GM12878 (cell line): ENCODE measurements at regions not wholly inside any gene's neighbourhood (a gene's known extent, or its start where the extent isn't known, plus 50 kb on each side); places are given as distances from the start of the nearest gene placed in this dataset.

Experiments
- ATAC-seq: fragments of 200-7000 bp; cut with Tn5 transposase; 3 replicates; pipeline ENCODE4 v1.9.1; 2020; ENCODE audit warnings: mild to moderate bottlenecking, moderate library complexity
- BruUV-seq: library from RNA; stranded (reverse); fragments of 400-500 nt; replicated peaks from 2 replicates; lab custom pipeline; 2021; lab: Mats Ljungman, UMichigan
- CTCF ChIA-PET: fragments of 300-600 bp; sonication (Branson Sonifier 250); formaldehyde crosslinking; extraction: SDS; loops from one replicate; lab custom pipeline; 2021; ENCODE audit warnings: inconsistent platforms; lab: Yijun Ruan, JAX
- POLR2A ChIA-PET: fragments of 350-600 bp; formaldehyde crosslinking; extraction: SDS; loops from one replicate; lab custom pipeline; 2021; ENCODE audit warnings: inconsistent platforms; lab: Charles Lee
- RAD21 ChIA-PET: fragments of 300-600 bp; sonication (Branson Sonifier 250); formaldehyde crosslinking; loops from one replicate; lab custom pipeline; 2023; ENCODE audit warnings: antibody characterized with exemption; ENCODE audit not compliant: unreplicated experiment; lab: Charles Lee
- SMC1A ChIA-PET: fragments of 300-600 bp; sonication (Branson Sonifier 250); formaldehyde crosslinking; loops from one replicate; lab custom pipeline; 2023; ENCODE audit not compliant: unreplicated experiment, uncharacterized antibody; lab: Charles Lee
- DNase-seq: peaks from one replicate; pipeline ENCODE4 v3.0.0-alpha.2; 2011; ENCODE audit warnings: low read depth, low spot score
- FAIRE-seq: peaks from 3 replicates; lab custom pipeline; 2011; peaks lifted over from hg19 to GRCh38; lab: Jason Lieb, UNC
- H2AFZ ChIP-seq: 2 replicates; pipeline ENCODE4 v1.6.0; 2011; ENCODE audit warnings: low read depth, low read length, control low read depth; ENCODE audit not compliant: control insufficient read depth
- H3K27ac ChIP-seq: 2 replicates; pipeline ENCODE4 v1.5.1; 2011; ENCODE audit warnings: control low read depth; ENCODE audit not compliant: control insufficient read depth, insufficient read depth
- H3K27me3 ChIP-seq, 2 experiments: replicated peaks in 1 of 2; 2 replicates each; pipeline versions ENCODE4 v1.6.0 to v1.6.1; 2011; ENCODE audit warnings: low read length in 1 of 2; ENCODE audit not compliant: control insufficient read depth in 2 of 2, insufficient read depth in 2 of 2
- H3K36me3 ChIP-seq, 2 experiments: 2 replicates each; pipeline ENCODE4 v1.5.1; 2011; ENCODE audit warnings: low read length in 1 of 2; ENCODE audit not compliant: control insufficient read depth in 2 of 2, insufficient read depth in 2 of 2
- H3K4me1 ChIP-seq: 2 replicates; pipeline ENCODE4 v1.6.1; 2011; ENCODE audit warnings: mild to moderate bottlenecking, low read length, moderate library complexity, mixed read lengths; ENCODE audit not compliant: control insufficient read depth, insufficient read depth
- H3K4me2 ChIP-seq: 2 replicates; pipeline ENCODE4 v1.6.0; 2011; ENCODE audit warnings: control low read depth; ENCODE audit not compliant: control insufficient read depth, insufficient read depth
- H3K4me3 ChIP-seq: fragments of 200-600 bp; sonication (generic); 2 replicates; pipeline ENCODE4 v1.5.1; 2016
- H3K79me2 ChIP-seq: 2 replicates; pipeline ENCODE4 v1.6.0; 2011; ENCODE audit warnings: low read length; ENCODE audit not compliant: control insufficient read depth, insufficient read depth
- H3K9ac ChIP-seq: 2 replicates; pipeline ENCODE4 v1.8.0; 2011; ENCODE audit warnings: low read length, control low read depth, mixed read lengths; ENCODE audit not compliant: control insufficient read depth, insufficient read depth
- H3K9me3 ChIP-seq: replicated peaks from 3 replicates; pipeline ENCODE4 v1.5.1; 2011; ENCODE audit warnings: mild to moderate bottlenecking, low read length; ENCODE audit not compliant: control insufficient read depth, insufficient read depth
- H4K20me1 ChIP-seq: 2 replicates; pipeline ENCODE4 v1.6.0; 2011; ENCODE audit not compliant: control insufficient read depth, insufficient read depth
- EED ChIP-seq: sonication (generic); IDR thresholded peaks from 2 replicates; pipeline ENCODE4 v1.6.1; 2016; ENCODE audit warnings: antibody characterized with exemption, low read depth
- FOXK2 ChIP-seq: fragments of 450-650 bp; IDR thresholded peaks from 2 replicates; pipeline ENCODE4 v1.6.1; 2017; ENCODE audit warnings: mild to moderate bottlenecking, moderate library complexity
- HDAC2 ChIP-seq: fragments of 200-600 bp; sonication (generic); IDR thresholded peaks from 2 replicates; pipeline ENCODE4 v1.6.1; 2017
- IRF4 ChIP-seq: IDR thresholded peaks from 2 replicates; pipeline ENCODE4 v1.6.1; 2011; ENCODE audit warnings: low read depth, low read length
- KDM1A ChIP-seq: fragments of 200-600 bp; sonication (generic); IDR thresholded peaks from 2 replicates; pipeline ENCODE4 v1.6.1; 2016; ENCODE audit warnings: borderline replicate concordance
- MTA3 ChIP-seq: IDR thresholded peaks from 2 replicates; pipeline ENCODE4 v1.6.1; 2012; ENCODE audit warnings: low read length, inconsistent platforms, borderline replicate concordance
- PAX8 ChIP-seq: fragments of 450-650 bp; IDR thresholded peaks from 2 replicates; pipeline ENCODE4 v1.6.1; 2017; ENCODE audit warnings: mild to moderate bottlenecking, moderate library complexity
- PML ChIP-seq: IDR thresholded peaks from 2 replicates; pipeline ENCODE4 v1.6.1; 2012; ENCODE audit warnings: low read length, inconsistent platforms
- POU2F2 ChIP-seq: IDR thresholded peaks from 3 replicates; pipeline ENCODE4 v1.6.1; 2011; ENCODE audit warnings: low read depth, mild to moderate bottlenecking, low read length, borderline replicate concordance
- RCOR1 ChIP-seq: conservative IDR thresholded peaks from 2 replicates; pipeline ENCODE4 v1.6.1; 2012; ENCODE audit warnings: low read depth, low read length, improper control_type of control experiment
- SMAD1 ChIP-seq: fragments of 450-650 bp; IDR thresholded peaks from 2 replicates; pipeline ENCODE4 v1.6.1; 2018; ENCODE audit warnings: mild to moderate bottlenecking, low read depth; ENCODE audit not compliant: partially characterized antibody
- ZNF217 ChIP-seq: fragments of 450-650 bp; IDR thresholded peaks from 2 replicates; pipeline ENCODE4 v1.6.1; 2017; ENCODE audit warnings: antibody characterized with exemption, mild to moderate bottlenecking
- ZNF622 ChIP-seq: fragments of 450-650 bp; IDR thresholded peaks from 2 replicates; pipeline ENCODE4 v1.6.1; 2017; ENCODE audit warnings: mild to moderate bottlenecking, inconsistent platforms
- WGBS: methylation state at CpG from one replicate; pipeline ENCODE4 v1.1.6; 2016; ENCODE audit warnings: low lambda C conversion rate; ENCODE audit not compliant: insufficient replicate concordance, insufficient coverage; ENCODE audit errors: missing lambda C conversion rate; 5-methylcytosine and 5-hydroxymethylcytosine counted together
- in situ Hi-C: fragments of 300-500 bp; cut with MboI; formaldehyde crosslinking; loops from 9 replicates; pipeline ENCODE4 v1.14.3; 2018; ENCODE audit warnings: mixed read lengths
- intact Hi-C: fragments of 100-400 bp; cut with micrococcal nuclease; formaldehyde crosslinking; loops from one replicate; pipeline ENCODE4 v1.14.2; 2022; ENCODE audit not compliant: unreplicated experiment
- TF ChIP-seq, protein P1 (sequence below): IDR thresholded peaks from 2 replicates; pipeline ENCODE4 v1.6.1; 2012; ENCODE audit warnings: low read length, inconsistent platforms

GRCh38 chr5:4737868-4738267 lies 402.3 kb upstream of the ADAMTS16 start:
- H3K27me3 ChIP-seq = no peaks in the 10 kb centered on the region
- ChIA-PET SMC1A (no interaction called here), CTCF (no interaction called here), RAD21 (no interaction called here), POLR2A (no interaction called here)
- no peak overlapping the region for H3K4me3 ChIP-seq
- no peaks in the 10 kb centered on the region; the same call in 2 of the 3 replicates for H3K9me3 ChIP-seq
- no peak overlapping the region for H2AFZ ChIP-seq
- no peak overlapping the region for H3K9ac ChIP-seq
- in situ Hi-C loops = no loop called here
- DNase-seq = no peak
- WGBS = 0% methylated on average over 1 of the region's 1 CpG
- no peak for FAIRE-seq
- H3K4me1 ChIP-seq = no peaks in the 10 kb centered on the region
- no peaks in the 10 kb centered on the region for H3K36me3 ChIP-seq
- H3K4me2 ChIP-seq = no peak overlapping the region
- H4K20me1 ChIP-seq = no peaks in the 10 kb centered on the region
- H3K27ac ChIP-seq = no peak overlapping the region
- no peak for ATAC-seq
- TF ChIP-seq POU2F2 (no peak), SMAD1 (no peak), ZNF217 (no peak), IRF4 (no peak), ZNF622 (no peak), FOXK2 (no peak), EED (no peak), PML (no peak), RCOR1 (no peak), HDAC2 (no peak), KDM1A (no peak), MTA3 (no peak)
- TF ChIP-seq, all 136 proteins: peak for 0
- BruUV-seq = no TSS peak
- no peaks in the 10 kb centered on the region for H3K79me2 ChIP-seq
- intact Hi-C loops = no loop called here

DNA sequence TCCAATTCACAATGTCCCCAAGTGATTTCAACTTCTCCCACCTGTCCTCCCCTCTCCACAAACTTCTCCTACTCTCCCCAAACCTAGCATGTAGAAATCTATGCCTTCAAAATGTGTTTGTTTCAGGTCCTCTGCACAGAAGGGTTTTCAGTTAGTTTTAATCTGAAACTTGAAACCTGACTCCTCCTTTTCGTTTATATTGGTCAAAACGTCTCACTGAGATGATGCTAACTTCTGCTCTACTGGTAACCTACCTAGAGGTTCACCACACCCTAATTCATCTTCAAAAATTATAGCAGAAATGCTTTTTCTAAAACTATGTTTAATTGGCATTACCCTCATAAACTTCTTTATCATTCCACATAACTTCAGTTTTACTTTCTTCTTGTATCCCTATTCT lies 401.8 kb upstream of the ADAMTS16 start:
- CTCF ChIA-PET = no interaction called here
- H3K79me2 ChIP-seq = no peaks in the 10 kb centered on the region
- H3K9ac ChIP-seq = no peak overlapping the region
- intact Hi-C loops = no loop called here
- no peak for TF ChIP-seq PAX8
- TF ChIP-seq, protein P1, sequence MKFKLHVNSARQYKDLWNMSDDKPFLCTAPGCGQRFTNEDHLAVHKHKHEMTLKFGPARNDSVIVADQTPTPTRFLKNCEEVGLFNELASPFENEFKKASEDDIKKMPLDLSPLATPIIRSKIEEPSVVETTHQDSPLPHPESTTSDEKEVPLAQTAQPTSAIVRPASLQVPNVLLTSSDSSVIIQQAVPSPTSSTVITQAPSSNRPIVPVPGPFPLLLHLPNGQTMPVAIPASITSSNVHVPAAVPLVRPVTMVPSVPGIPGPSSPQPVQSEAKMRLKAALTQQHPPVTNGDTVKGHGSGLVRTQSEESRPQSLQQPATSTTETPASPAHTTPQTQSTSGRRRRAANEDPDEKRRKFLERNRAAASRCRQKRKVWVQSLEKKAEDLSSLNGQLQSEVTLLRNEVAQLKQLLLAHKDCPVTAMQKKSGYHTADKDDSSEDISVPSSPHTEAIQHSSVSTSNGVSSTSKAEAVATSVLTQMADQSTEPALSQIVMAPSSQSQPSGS = no peak
- TF ChIP-seq, all 136 proteins: peak for 0
- no TSS peak for BruUV-seq
- Histone ChIP-seq H3K27ac (no peak overlapping the region), H3K9me3 (no peaks in the 10 kb centered on the region; the same call in 2 of the 3 replicates), H3K27me3 (no peaks in the 10 kb centered on the region), H3K4me1 (no peaks in the 10 kb centered on the region), H3K36me3 (no peaks in the 10 kb centered on the region), H4K20me1 (no peaks in the 10 kb centered on the region), H3K4me2 (no peak overlapping the region), H2AFZ (no peak overlapping the region), H3K4me3 (no peak overlapping the region)
- POLR2A ChIA-PET = no interaction called here
- ATAC-seq (no peak), FAIRE-seq (no peak), DNase-seq (no peak)
- RAD21 ChIA-PET = no interaction called here
- SMC1A ChIA-PET = no interaction called here
- in situ Hi-C loops = no loop called here
- WGBS = 0% methylated on average over 2 of the region's 2 CpGs
